ENCODE measurements at regions not wholly inside any gene's neighbourhood (a gene's known extent, or its start where the extent isn't known, plus 50 kb on each side); places are given as distances from the start of the nearest gene placed in this dataset.

DNA sequence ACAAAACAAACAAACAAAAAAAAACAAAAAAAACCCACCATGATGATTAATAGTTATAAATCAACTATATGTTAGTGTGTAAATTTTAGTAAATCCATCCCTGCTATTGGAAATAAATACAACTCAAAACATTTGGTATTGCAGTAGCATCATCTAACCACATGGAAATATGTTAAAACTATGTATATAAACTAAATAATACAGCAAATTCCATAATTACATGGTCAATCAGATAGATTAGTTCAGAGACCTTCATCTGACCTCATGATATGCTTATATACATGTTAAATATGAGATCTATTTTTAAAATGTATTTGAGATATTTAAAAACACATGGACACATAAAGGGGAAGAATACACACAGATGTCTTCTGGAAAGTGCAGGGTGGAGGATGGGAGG is 384.2 kb downstream of the TMX3 start:
- no peak for DNase-seq

DNA sequence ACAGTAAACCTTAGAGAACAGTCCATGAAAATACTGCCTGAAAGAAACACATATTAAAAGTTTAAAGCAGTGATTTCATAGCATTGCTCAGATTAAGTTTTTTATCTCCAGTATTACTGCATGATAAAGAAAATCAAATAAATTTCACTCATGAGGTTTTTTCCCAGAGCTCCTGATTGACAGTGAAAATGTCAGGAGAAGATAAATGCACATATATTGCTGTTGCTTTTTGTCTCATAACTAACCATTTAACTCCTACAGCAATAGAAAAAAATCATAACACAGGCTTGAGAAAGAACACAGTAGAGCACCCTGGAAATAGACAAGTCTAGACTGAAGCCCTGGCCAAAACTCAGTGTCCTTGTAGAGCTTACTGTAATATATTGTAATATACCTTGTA is 391.0 kb downstream of the TMX3 start:
- DNase-seq: no peak

DNA sequence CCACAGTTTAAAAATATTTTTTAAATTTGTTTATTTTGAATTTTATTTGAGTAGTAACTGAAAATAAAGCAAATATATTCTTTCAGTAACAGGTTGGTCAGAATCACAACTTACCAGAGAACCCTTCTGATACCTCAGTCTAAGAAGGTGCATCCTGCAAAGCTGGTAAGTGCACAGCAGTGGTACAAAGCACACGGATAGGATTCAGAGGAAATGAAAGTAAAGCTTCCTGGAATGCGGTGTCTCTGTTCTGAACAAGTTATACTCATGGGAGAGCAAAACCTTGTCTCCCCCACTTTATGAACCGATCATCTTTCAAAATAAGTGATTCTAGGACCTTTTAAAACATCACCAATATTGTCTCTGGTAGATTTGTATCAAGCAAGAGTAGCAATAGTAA is 398.3 kb downstream of the TMX3 start:
- no peak for DNase-seq

DNA sequence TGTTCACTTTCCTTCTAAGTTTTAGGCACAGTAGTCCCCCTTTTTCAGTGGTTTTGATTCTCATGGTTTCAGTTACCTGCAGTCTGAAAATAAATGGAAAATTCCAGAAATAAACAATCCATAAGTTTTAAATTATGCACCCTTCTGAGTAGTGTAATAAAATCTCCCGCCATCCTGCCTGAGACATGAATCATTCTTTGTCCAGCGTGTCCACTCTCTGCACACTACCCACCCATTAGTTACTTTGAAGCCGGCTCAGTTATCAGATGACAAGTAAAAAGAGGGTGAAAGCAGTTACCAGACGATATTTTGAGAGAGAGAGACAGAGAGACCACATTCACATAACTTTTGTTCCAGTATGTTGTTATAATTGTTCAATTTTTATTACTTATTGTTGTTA is 400.5 kb downstream of the TMX3 start:
- no peak for DNase-seq

DNA sequence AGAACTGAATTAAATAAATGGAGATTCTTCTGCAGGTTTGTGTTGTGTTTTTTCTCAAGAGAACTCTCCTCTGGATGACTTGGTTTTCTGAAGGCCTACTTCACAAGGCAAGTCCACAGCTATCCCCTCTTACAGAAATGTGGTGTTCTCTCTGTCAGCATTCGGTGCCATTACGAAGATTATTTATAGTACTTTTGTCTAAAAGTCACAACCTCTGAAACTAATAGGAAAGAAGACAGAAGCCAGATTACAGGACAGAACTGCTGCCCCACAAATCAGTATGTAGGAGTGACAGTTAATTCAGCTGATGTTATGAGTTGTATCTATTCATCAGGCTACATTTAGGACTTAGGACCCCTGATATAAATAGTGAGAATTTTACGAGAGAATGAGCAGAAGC is 413.5 kb downstream of the TMX3 start:
- DNase-seq: no peak

DNA sequence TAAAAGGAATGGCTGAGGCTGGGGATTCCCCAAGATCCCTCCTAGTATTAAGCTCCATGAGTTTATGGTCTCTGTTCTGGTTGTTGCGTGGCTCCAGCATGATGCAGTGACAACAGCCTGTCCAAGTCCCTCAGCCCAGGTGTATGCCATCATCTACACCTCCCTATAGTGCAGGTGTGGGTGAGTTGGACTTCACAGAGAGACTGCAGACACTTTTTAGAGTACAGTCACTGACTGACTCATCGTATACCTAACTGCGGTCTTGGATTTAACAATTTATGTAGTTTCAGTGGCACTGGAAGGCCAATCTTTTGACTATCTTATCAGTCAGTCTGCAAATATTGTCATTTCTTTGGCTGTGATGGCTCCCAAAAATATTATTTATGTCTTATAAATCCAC is 415.0 kb downstream of the TMX3 start:
- DNase-seq: no peak

DNA sequence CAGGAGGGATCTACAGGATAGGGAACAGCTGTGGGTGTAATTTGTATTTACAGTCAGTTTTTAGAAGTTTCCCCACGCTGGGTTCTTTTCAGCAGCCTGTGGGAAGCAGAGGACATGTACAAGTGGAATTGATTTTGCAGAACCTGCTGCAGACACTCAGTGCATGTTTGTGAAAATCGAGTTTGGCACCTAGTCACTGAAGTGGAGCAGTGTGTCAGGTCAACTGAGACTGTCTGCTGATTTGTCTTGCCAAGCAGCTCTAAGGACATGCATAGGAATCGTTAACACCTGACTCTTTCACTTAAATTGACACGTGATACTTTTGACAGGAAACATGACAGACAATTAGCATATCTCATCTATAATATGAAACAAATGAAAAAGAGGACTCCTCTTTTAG is 416.6 kb downstream of the TMX3 start:
- DNase-seq: no peak

DNA sequence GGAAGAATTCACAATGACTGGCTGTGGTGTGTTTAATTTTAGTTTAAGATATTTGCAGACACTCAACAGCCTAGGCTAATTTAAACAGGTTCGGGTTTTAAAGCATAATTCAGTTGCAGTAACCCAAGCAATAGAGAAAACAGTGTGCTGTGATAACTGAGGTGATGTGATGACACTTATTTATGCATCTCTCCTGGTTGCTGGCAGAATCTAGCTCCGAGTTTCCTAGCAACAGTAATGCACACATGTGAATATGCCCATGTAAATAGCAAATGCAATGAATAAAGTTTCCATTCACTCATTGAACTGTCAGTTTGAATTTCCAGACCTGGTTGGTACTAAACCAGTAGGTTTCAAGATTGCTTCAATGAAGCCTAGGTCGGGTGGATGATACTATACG is 426.5 kb downstream of the TMX3 start:
- DNase-seq: no peak

DNA sequence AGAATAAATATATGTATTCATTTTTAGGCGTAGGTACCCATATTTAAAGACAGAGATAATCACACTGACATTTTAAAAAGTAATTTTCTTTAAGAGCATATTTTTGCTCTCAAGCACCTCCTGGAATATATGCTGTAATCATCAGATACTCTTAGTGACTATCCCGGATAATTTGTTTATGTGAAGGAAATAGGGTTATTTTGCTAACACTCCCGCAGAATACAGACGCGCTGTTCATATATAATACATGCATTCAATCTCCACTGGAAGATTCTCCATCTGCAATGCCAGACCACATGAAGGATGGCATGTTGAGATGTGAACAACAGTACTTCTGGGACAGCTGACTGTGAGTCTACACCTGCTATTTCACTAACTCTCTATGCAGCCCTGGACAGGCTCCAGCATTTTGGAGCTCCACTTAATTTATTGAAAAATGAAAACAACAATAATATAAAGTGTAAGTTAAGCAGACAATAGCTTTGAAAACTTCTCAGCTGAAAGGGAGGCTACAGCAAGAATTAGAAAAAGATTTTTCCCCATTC is 430.6 kb downstream of the TMX3 start:
- DNase-seq: no peak

DNA sequence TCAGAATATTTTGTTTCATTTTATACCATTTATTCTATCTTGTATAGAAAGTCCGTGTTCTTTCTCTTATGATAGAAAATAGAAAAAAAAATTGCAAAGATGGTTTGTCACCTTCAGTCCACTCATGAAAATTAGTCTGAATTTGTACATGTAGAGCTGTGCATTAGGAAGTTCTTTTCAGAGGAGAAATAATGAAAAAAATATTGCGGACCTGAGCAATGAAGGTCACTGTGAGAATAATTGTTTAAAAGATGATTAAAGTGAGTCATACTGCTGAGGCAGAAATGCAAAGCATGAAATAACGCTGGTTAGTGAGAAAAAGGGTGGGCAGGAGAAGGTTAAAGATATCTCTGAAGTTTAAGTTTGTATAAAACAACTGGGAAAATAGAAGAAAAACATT is 431.1 kb downstream of the TMX3 start:
- no peak for DNase-seq

DNA sequence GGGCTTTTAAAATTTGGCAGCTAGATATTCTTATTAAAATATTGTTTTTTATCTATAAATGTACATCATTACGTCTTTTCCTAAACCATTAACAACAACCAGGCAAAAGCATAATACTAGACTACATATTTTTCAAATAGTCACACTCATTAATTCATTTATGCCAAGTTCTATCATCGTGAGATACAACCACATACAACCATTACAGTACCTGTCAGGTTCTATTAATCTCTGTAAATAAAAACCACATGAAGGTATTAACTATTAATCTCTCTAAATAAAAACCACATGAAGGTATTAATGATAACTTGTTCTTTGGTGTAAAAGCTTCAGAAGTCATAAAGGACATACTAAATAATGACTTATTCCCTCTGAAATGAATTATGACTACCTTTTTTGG is 432.7 kb downstream of the TMX3 start:
- DNase-seq: no peak

DNA sequence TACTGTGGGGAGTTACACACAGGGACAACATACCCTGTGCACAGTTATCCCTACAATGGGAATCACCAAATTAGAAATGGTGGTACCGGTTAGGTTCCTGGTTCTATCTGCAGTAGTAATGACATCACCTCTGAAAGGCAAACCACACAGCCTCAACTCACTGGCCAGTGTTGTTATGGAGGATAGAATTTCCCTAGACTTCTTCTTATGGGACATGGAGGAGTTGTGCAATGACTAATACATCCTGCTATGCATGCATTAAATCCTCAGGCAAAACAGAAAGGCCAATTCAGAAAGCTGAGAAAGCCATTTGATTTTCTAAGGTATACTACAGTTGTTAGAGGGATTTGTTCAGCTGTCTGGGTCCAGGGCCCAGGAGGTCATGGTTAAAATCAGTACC is 439.3 kb downstream of the TMX3 start:
- no peak for DNase-seq

DNA sequence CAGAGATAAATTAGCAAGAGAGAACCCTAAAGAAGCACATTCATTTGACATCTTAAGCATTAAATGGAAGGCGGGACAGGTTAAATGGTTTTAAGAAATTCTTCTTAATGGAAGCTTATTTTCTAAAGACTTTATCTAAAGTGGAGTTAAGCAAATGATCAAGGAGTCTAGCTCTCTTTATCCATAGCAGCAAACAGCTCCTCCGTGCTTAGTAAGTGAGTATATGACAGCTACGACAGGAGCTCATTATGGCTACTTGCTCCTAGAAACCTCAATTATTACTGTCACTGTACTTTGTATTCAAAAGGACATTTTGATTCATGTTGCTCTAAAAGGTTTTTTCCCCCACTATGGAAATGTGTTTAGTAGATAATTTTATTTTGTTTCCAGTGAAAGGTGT is 444.9 kb downstream of the TMX3 start:
- no peak for DNase-seq

DNA sequence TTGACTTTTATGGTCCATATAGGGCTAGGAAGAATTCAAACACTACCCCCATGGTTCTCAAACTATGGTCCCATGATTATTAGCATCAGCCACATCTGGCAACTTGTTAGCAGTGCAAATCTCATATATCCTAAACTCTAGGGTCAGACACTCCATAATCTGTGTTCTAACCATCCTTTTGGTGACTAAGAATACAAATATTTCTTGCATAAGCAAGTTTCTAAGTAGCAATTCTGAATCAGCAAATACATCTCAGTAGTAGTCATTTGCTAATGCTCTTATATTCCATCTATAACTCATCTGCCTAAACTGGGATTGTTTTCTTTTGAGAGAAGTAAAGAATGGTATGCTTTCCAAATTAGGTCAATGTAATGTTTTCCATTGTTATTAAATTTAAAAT is 447.3 kb downstream of the TMX3 start:
- no peak for DNase-seq

DNA sequence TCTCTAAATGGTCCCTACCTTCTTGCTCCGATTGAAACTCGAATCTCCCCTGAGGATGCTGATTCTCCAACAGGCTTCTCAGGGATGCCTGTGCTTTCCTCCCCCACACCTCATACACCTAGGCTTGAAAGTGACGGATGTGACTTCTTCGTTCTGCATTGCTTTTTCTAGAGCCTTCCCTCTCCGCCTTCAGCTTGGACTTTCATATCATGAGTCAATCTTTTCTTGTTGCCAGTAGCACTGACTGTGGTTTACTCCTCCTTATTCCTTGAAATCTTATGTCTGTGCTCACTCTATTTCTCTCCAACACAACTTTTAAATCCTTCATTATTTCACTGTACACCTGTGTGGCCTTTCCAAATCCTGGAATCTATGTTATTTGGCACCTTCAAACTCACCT is 451.4 kb downstream of the TMX3 start:
- no peak for DNase-seq

DNA sequence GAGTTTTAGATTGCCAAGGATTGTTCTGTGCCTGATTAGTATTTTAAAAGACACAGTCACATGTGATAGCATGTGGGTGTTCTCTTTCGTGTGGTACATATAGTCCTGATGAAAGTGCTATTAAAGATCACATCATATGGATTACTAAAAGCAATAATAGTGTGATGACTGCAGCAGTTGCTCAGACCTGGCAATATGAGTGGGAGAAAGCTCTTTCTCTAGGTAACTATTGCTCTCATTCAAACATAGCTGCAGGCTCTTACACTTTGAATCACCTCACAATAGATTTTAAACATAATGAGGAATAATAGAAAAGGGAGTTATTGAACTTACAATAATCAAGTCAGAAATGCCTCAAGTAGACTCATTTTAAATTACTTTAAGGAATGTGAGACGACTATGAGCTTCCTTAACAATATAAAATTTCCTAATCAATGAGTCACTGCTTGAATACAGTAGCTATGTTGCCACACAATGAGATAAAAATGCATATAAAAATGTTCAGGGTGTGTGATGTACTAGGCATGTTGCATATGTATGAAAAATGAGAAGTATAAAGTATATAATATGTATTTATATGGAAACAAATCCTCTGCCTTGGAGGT is 452.1 kb downstream of the TMX3 start:
- DNase-seq: no peak

DNA sequence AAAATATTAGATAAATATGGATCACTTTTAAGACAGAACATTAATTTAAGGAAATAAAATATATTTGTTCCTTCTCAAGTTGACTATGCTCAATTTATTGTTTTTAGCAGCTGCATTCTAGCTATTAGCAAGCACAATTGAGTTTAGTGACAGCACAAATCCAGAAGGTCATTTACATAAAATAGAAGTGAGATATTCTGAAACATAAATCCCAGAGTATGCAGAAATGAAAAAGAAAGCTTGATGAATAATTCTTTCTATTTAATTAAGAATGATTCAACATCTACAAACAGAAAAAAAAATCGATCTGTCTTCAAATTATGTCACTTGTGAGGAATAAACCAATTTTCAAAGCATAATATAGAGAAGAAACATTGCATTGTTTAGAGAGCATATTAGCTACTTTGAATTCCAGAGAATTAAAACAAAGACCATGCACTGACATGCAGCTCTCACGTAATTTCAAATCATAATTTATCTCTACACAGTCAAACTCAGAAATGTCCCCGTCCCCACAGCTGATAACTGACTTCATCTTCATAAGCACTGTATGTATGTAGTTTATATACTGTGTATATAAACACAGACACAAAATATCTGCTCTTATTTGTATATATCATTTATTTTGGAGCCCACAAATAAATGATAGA is 458.4 kb downstream of the TMX3 start:
- DNase-seq: no peak

DNA sequence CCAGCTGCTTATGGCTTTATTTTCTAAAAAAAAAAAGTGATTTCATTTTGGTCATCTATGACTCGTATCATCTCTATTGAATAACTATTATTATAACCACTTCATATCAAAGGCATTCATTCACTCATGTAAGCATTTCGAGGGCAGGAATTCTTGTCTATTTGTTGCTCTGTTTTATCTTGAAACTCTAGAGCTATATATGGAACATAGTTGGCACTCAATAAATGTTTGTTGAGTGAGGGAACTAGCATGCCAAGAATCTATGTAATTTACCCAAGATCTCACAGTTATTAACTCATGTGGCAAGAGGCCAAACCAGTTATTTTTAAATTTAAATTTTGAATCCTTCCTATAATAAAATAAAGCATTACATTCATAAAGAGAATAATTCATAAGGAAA is 470.1 kb downstream of the TMX3 start:
- DNase-seq: no peak

DNA sequence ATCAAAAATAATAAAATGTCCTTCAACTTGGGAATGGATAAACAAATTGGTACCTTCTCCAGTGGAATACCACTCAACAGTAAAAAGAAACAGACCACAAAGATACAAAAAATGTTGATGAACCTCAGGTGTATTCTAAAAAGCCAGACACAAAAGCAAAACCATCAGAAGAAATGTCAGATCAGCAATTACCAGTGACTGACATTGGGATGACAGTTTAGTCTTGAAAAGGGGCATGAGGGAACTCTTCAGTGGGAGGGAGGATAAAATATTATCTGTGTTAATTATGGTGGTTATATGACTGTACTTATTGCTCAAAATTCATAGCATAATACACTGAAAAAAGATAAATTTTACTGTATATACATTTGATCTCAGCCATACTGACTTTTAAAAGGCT is 473.0 kb downstream of the TMX3 start:
- no peak for DNase-seq

DNA sequence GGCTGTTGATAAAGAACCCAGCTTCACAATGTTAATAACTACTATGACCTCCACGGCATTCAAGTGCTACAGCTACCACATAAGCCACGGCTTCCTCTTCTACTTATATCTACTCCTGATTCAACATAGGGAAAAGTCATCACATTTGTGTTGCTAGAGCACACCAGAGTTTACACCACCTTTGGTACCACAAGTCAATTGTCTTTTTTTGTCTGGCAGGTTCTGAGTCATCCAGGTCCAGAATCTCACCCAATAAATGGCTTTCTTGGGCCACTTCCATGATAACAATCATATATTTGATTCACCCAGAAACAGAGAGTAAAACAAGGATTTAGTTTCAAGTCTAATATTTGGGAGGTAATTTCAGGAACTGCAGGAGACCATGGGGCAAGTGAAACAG is 480.2 kb downstream of the TMX3 start:
- no peak for DNase-seq

DNA sequence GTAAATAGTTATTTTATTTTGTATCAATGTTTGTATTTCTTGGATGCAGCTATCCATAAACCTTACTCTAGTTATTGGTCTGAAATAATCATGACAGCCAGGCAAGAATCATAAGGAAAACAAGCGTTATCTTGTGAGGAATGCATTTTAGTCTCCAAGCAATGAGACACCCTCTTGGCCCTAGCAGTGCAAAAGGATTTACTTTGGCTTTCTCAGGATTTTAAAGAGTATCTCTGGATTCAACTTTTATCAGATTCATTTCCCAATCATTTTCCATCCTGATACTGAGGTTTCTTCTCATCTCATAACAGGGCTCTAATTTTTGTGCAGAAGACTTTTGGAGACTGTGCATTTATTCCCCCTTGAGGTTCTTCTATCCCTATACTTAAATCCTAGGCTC is 480.8 kb downstream of the TMX3 start:
- no peak for DNase-seq

DNA sequence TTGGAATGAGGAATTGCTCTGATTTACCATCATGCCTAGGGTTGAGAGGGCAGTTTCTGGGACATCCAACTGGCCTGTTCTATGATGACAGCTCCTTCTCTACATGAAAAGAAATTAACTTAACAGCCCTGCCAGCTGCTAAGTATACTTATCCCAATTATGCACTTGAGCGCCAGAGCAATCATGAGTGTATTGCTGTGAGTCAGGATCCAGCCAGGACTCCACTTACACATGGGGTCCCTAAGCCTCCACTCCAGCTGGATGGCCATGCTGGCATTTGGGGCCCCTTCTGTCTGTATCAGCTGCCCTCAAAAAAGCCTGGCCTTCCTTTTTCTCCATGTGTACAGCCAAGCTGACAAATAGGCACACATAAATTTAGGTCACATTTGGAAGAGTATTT is 481.9 kb downstream of the TMX3 start:
- DNase-seq: no peak

DNA sequence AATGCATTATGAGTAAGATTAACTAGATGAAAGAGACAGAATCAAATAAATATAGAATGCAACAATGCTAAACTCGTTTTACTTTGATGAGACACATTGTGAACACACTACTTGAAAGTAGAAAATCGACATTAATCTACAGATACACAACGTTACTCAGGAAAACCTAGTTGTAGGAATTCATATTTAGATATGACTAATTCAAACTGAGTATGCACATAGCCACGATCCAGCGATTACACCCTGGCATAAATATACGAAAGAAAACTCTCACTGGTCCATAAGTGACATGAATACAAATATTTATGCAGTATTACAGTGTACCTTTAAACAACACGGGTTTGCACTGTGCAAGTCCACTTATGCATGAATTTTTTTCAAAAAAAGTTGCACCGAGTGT is 485.6 kb downstream of the TMX3 start:
- DNase-seq: no peak

DNA sequence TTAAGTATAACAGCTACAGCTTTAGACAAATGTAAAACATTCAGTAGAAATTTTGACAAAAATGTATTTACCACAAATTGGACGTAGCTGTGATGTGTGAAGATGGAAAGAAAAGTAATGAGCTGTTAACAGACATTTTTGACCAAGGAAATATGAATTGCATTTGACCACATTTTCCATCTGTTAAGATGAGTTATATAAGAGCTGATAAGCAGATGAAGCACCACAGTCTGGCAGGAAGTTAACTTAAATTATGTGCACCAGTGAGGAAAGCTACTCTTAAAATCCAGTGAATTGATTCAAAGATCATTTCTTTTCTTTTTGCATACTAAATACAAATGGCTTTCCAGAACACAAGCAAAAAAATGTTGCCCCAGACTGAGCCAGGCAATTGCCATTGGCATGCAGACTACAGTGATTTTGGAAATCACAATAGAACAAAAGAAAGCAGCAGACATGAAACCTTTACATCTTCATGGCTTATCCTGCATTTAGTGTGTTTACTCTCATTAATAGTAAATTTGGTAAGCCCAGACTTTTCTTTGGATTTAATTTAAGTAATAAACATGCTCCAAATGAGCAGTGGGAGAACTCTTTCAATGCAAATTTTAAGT is 493.7 kb downstream of the TMX3 start:
- DNase-seq: no peak

DNA sequence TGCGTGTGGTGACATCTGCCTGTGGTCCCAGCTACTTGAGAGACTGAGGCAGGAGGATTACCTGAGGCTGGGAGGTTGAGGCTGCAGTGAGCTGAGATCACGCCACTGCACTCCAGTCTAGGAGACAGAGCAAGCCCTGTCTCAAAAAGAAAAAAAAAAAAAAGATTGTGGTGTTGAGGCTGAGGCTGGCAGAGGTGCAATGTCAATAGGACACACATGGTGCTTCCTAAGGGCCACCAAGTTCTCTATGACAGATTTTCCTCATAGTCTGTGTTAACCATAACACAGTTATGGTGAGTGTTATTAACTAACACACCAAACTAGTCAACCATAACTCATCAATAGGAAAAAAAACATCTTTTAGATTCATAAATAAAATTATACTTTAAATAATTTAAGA is 494.4 kb downstream of the TMX3 start:
- no peak for DNase-seq

Measured in GOT3 (cell line).